Glomerular visceral epithelial cell (primary cell): ENCODE measurements at regions not wholly inside any gene's neighbourhood (a gene's known extent, or its start where the extent isn't known, plus 50 kb on each side); places are given as distances from the start of the nearest gene placed in this dataset.
A peak's percentile ranks its signal among the peaks of the same experiment; 100 is the strongest.

Experiments
- DNase-seq: peaks from one replicate; pipeline ENCODE4 v3.0.0-alpha.2; 2016; ENCODE audit errors: extremely low spot score

- no peak for DNase-seq
Observed at GRCh38 chr11:40062616-40063015, 1396.8 kb downstream of the LRRC4C start.

- DNase-seq, result no peak
Observed at GRCh38 chr11:40061221-40061620, 1398.2 kb downstream of the LRRC4C start.

GRCh38 chr11:40054631-40055030 is 1404.8 kb downstream of the LRRC4C start:
- DNase-seq, result peak; percentile 34

- DNase-seq, result no peak
Observed at GRCh38 chr11:40045312-40045711, 1414.1 kb downstream of the LRRC4C start.

- DNase-seq, result no peak
Observed at GRCh38 chr11:40037005-40037404, 1422.4 kb downstream of the LRRC4C start.

- DNase-seq, result no peak
Observed at GRCh38 chr11:40032331-40032730, 1427.1 kb downstream of the LRRC4C start.

- DNase-seq, result no peak
Observed at GRCh38 chr11:40030867-40031266, 1428.6 kb downstream of the LRRC4C start.

- peak; percentile 12 for DNase-seq
Observed at GRCh38 chr11:40029391-40029790, 1430.1 kb downstream of the LRRC4C start.

- DNase-seq, result no peak
Observed at GRCh38 chr11:40027720-40028119, 1431.7 kb downstream of the LRRC4C start.

GRCh38 chr11:40023724-40024123 is 1435.7 kb downstream of the LRRC4C start:
- DNase-seq, result no peak

GRCh38 chr11:40010011-40010410 is 1449.4 kb downstream of the LRRC4C start:
- no peak for DNase-seq

- DNase-seq, result no peak
Observed at GRCh38 chr11:39992551-39992950, 1466.9 kb downstream of the LRRC4C start.

- peak; percentile 3 for DNase-seq
Observed at GRCh38 chr11:39990421-39990831, 1469.0 kb downstream of the LRRC4C start.

- no peak for DNase-seq
Observed at GRCh38 chr11:39975091-39975490, 1484.4 kb downstream of the LRRC4C start.

- no peak for DNase-seq
Observed at GRCh38 chr11:39972461-39972860, 1487.0 kb downstream of the LRRC4C start.

- DNase-seq, result no peak
Observed at GRCh38 chr11:39971938-39972337, 1487.5 kb downstream of the LRRC4C start.

- no peak for DNase-seq
Observed at GRCh38 chr11:39968071-39968470, 1491.4 kb downstream of the LRRC4C start.

- no peak for DNase-seq
Observed at GRCh38 chr11:39965701-39966100, 1493.8 kb downstream of the LRRC4C start.

- DNase-seq, result no peak
Observed at GRCh38 chr11:39960206-39960605, 1499.2 kb downstream of the LRRC4C start.

GRCh38 chr11:39932966-39933365 is 1526.5 kb downstream of the LRRC4C start:
- no peak for DNase-seq

GRCh38 chr11:39917256-39917655 is 1542.2 kb downstream of the LRRC4C start:
- DNase-seq, result no peak

GRCh38 chr11:39910087-39910486 is 1549.4 kb downstream of the LRRC4C start:
- no peak for DNase-seq

- DNase-seq, result no peak
Observed at GRCh38 chr11:39860931-39861330, 1598.5 kb downstream of the LRRC4C start.

- no peak for DNase-seq
Observed at GRCh38 chr11:39817241-39817640, 1642.2 kb downstream of the LRRC4C start.

- no peak for DNase-seq
Observed at GRCh38 chr11:39810358-39810757, 1649.1 kb downstream of the LRRC4C start.
